AG04449 (cell line): ENCODE measurements at regions not wholly inside any gene's neighbourhood (a gene's known extent, or its start where the extent isn't known, plus 50 kb on each side); places are given as distances from the start of the nearest gene placed in this dataset.

Experiments used
- CTCF ChIA-PET: fragments of 350-600 bp; formaldehyde crosslinking; extraction: SDS; loops from one replicate; lab custom pipeline; 2021; ENCODE audit warnings: antibody characterized with exemption; lab: Yijun Ruan, JAX
- POLR2A ChIA-PET: fragments of 400-600, 350-600 bp; formaldehyde crosslinking; extraction: SDS; loops from one replicate; lab custom pipeline; 2020; ENCODE audit warnings: antibody characterized with exemption, inconsistent platforms; lab: Yijun Ruan, JAX
- DNase-seq: peaks from one replicate; pipeline ENCODE4 v3.0.0-alpha.2; 2010; ENCODE audit warnings: low read depth, low spot score
- H3K4me3 ChIP-seq: 2 replicates; pipeline ENCODE4 v1.5.1; 2011; ENCODE audit warnings: low read depth, mild to moderate bottlenecking, control low read depth, low read length
- TF ChIP-seq, protein P1 (sequence below): IDR thresholded peaks from one replicate; pipeline ENCODE4 v1.5.1; 2011; ENCODE audit warnings: mild to moderate bottlenecking, moderate library complexity, low read length, control low read depth, inconsistent platforms; ENCODE audit not compliant: insufficient read depth; ENCODE audit errors: missing control alignments

- ChIA-PET CTCF (interaction anchor here (2.0 kb wide), 1 partner anchor 8 kb away, joined by 5 read pairs; no protein-coding TSS in a partner anchor), POLR2A (no interaction called here)
- TF ChIP-seq, protein P1, sequence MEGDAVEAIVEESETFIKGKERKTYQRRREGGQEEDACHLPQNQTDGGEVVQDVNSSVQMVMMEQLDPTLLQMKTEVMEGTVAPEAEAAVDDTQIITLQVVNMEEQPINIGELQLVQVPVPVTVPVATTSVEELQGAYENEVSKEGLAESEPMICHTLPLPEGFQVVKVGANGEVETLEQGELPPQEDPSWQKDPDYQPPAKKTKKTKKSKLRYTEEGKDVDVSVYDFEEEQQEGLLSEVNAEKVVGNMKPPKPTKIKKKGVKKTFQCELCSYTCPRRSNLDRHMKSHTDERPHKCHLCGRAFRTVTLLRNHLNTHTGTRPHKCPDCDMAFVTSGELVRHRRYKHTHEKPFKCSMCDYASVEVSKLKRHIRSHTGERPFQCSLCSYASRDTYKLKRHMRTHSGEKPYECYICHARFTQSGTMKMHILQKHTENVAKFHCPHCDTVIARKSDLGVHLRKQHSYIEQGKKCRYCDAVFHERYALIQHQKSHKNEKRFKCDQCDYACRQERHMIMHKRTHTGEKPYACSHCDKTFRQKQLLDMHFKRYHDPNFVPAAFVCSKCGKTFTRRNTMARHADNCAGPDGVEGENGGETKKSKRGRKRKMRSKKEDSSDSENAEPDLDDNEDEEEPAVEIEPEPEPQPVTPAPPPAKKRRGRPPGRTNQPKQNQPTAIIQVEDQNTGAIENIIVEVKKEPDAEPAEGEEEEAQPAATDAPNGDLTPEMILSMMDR = no peak
- H3K4me3 ChIP-seq = no peak overlapping the region
- DNase-seq = no peak
These were observed 357.0 kb downstream of the BCAT1 start for GRCh38 chr12:24591715-24592440.

GRCh38 chr12:24591079-24591626 is 357.7 kb downstream of the BCAT1 start:
- TF ChIP-seq, protein P1 = no peak
- H3K4me3 ChIP-seq = no peak overlapping the region
- ChIA-PET POLR2A (no interaction called here), CTCF (interaction anchor here (1.1 to 2.0 kb wide), 2 partner anchors 9 to 188 kb away, joined by 4 to 5 read pairs; no protein-coding TSS in a partner anchor)
- DNase-seq = no peak

DNA sequence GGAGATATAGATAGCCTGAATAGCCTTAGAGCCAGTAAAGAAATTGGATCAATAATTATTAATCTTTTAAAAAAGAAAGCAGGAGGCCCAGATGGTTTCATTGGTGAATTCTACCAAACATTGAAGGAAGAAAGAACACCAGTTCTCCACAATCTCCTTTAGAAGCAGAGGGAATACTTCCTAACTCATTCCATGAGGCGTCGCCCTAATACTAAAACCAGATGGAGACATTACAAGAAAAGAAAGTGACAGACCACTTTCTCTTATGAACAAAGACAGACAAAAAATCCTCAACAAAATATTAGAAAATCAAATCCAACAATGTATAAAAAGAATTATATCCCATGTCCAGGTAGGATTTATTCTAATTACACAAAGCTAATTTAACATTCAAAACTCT is 362.6 kb downstream of the BCAT1 start:
- H3K4me3 ChIP-seq = no peak overlapping the region
- ChIA-PET CTCF (interaction anchor here (0.8 to 1.4 kb wide), 6 partner anchors 10 to 197 kb away, joined by 3 to 12 read pairs (median 4); no protein-coding TSS in a partner anchor), POLR2A (no interaction called here)
- no peak for DNase-seq
- TF ChIP-seq, protein P1 = no peak

GRCh38 chr12:24584032-24584675 is 364.7 kb downstream of the BCAT1 start:
- CTCF ChIA-PET = interaction anchor here (1.0 to 1.1 kb wide), 3 partner anchors 12 to 194 kb away, joined by 3 read pairs; no protein-coding TSS in a partner anchor
- POLR2A ChIA-PET = no interaction called here
- TF ChIP-seq, protein P1 = no peak
- no peak overlapping the region for H3K4me3 ChIP-seq
- DNase-seq = no peak

GRCh38 chr12:24582954-24583601 is 365.8 kb downstream of the BCAT1 start:
- TF ChIP-seq, protein P1 = no peak
- DNase-seq = no peak
- no peak overlapping the region for H3K4me3 ChIP-seq
- ChIA-PET POLR2A (interaction anchor here (0.7 kb wide), 1 partner anchor 270 kb away, joined by 3 read pairs; no protein-coding TSS in a partner anchor), CTCF (no interaction called here)
